Left ventricle myocardium inferior (tissue), 1 donor: ENCODE measurements at regions not wholly inside any gene's neighbourhood (a gene's known extent, or its start where the extent isn't known, plus 50 kb on each side); places are given as distances from the start of the nearest gene placed in this dataset.

Experiments
- DNase-seq: peaks from one replicate; pipeline ENCODE4 v3.0.0-alpha.2; 2020
- H3K27ac ChIP-seq: fragments of 200-600 bp; replicated peaks from 2 replicates; pipeline ENCODE4 v1.8.0; 2021
- H3K27me3 ChIP-seq: fragments of 200-600 bp; 2 replicates; pipeline ENCODE4 v1.8.0; 2021; ENCODE audit warnings: low read depth
- H3K36me3 ChIP-seq: fragments of 200-600 bp; 2 replicates; pipeline ENCODE4 v1.8.0; 2021
- H3K4me1 ChIP-seq: fragments of 200-600 bp; 2 replicates; pipeline ENCODE4 v1.8.0; 2021
- H3K4me3 ChIP-seq: fragments of 200-600 bp; 2 replicates; pipeline ENCODE4 v1.8.0; 2021; ENCODE audit warnings: mild to moderate bottlenecking, moderate library complexity
- H3K9me3 ChIP-seq: fragments of 200-600 bp; replicated peaks from 2 replicates; pipeline ENCODE4 v1.8.0; 2021
- intact Hi-C: fragments of 100-400 bp; cut with micrococcal nuclease; formaldehyde crosslinking; loops from one replicate; pipeline ENCODE4 v1.11.0; 2022
- TF ChIP-seq, protein P1 (sequence below): fragments of 200-600 bp; IDR thresholded peaks from 2 replicates; pipeline ENCODE4 v1.8.0; 2021; ENCODE audit warnings: antibody characterized with exemption, mild to moderate bottlenecking, borderline replicate concordance
- donor health status: DM: no; HTN: yes; CAD: no; lungs with severe emphysema.

DNA sequence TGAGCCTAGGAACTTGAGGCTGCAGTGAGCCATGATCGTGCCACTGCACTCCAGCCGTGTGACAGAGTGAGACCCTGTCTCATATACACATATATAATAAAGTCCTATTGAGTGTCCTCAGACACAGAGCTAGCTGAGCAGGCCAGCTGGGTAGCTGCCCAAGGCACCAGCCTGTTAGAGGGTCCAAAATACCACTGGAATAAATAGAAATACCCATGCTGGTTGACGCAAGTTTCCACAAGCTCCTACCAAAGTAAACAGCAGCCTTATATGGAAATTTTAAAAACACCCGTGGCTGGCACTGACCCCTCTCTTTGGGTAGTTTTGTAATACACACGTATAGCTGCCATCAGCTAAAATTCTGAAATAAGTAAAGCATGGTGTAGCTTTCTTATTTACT is 348.6 kb downstream of the BCOR start:
- intact Hi-C loops = no loop called here

DNA sequence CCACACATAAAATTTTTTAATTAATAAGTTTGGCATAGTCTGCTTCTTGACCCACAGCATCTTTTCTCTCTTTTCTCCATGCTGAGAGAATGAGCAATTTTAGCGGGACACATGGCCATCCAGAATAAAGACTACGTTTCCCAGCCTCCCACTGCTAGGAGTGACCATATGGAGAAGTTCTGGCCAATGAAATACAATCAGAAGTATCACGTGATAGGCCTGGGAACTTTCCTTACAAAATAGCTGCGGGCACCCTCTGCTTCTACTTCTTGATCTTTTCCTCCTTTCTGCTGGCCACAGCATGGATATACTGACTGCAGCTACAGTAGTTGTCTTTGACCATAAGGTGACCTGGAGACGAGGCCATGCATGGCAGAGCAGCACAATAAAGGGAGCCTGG is 348.0 kb downstream of the BCOR start:
- Histone ChIP-seq H3K36me3 (no peaks in the 10 kb centered on the region), H3K4me1 (peaks cover 14% of the 10 kb centered on the region), H3K27ac (no peak overlapping the region), H3K27me3 (no peaks in the 10 kb centered on the region), H3K4me3 (no peak overlapping the region), H3K9me3 (no peaks in the 10 kb centered on the region)
- TF ChIP-seq, protein P1, sequence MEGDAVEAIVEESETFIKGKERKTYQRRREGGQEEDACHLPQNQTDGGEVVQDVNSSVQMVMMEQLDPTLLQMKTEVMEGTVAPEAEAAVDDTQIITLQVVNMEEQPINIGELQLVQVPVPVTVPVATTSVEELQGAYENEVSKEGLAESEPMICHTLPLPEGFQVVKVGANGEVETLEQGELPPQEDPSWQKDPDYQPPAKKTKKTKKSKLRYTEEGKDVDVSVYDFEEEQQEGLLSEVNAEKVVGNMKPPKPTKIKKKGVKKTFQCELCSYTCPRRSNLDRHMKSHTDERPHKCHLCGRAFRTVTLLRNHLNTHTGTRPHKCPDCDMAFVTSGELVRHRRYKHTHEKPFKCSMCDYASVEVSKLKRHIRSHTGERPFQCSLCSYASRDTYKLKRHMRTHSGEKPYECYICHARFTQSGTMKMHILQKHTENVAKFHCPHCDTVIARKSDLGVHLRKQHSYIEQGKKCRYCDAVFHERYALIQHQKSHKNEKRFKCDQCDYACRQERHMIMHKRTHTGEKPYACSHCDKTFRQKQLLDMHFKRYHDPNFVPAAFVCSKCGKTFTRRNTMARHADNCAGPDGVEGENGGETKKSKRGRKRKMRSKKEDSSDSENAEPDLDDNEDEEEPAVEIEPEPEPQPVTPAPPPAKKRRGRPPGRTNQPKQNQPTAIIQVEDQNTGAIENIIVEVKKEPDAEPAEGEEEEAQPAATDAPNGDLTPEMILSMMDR = no peak
- no peak for DNase-seq
- intact Hi-C loops = no loop called here

More for the DNA sequence above, 348.6 kb downstream of the BCOR start:
- Histone ChIP-seq H3K27ac (no peak overlapping the region), H3K36me3 (no peaks in the 10 kb centered on the region), H3K27me3 (no peaks in the 10 kb centered on the region), H3K4me3 (no peak overlapping the region), H3K9me3 (no peaks in the 10 kb centered on the region), H3K4me1 (peaks cover 13% of the 10 kb centered on the region)
- no peak for DNase-seq
- TF ChIP-seq, protein P1 = no peak

DNA sequence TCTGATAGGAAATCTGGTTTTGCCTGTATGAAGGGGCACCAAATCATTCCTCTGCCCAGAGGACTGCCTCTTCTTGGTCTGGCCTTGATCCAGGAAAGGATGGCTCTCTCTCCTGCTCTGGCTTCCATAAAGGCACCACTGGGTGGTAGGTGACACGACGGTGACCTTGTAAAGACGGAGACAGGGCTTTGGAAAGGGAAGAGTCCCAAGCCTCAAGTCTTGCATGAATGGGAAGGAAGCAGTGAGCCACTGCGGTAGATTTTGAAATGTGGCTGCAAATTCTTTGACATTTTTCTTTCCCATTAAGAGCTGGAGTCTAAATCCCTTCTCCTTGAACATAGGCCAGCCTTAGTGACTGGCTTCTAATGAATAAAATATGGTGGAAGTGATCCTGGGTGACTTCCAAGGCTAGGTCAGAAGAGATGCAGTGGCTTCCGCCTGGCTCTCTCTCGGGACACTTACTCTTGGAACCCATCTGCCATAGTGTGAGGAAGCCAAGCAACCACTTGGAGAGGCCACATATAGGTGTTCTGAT is 347.4 kb downstream of the BCOR start:
- H3K9me3 ChIP-seq = no peaks in the 10 kb centered on the region
- no peak overlapping the region for H3K27ac ChIP-seq
- TF ChIP-seq, protein P1 = no peak
- intact Hi-C loops = no loop called here
- peaks cover 20% of the 10 kb centered on the region for H3K4me1 ChIP-seq
- H3K4me3 ChIP-seq = no peak overlapping the region
- H3K27me3 ChIP-seq = no peaks in the 10 kb centered on the region
- no peaks in the 10 kb centered on the region for H3K36me3 ChIP-seq
- DNase-seq = no peak

DNA sequence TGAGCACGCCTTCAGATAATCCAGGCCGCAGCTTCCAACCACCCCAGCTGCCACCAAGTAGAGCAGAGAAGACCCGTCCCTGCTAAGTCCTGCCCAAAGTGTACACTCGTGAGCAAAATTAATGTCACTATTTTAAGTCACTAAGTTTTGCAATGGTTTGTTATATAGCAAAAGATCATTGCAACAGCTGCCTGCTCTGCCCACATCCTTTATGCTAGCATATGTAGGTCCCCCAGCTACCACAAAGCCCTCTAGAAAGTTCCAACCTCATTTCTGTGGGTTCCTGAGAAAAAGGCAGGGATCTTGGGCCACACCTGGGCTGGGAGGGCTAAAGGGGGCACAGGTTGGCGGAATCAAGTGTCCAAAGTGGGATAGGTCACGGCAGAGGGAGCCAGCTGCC is 346.9 kb downstream of the BCOR start:
- TF ChIP-seq, protein P1 = no peak
- H3K4me1 ChIP-seq = peaks cover 23% of the 10 kb centered on the region
- intact Hi-C loops = no loop called here

DNA sequence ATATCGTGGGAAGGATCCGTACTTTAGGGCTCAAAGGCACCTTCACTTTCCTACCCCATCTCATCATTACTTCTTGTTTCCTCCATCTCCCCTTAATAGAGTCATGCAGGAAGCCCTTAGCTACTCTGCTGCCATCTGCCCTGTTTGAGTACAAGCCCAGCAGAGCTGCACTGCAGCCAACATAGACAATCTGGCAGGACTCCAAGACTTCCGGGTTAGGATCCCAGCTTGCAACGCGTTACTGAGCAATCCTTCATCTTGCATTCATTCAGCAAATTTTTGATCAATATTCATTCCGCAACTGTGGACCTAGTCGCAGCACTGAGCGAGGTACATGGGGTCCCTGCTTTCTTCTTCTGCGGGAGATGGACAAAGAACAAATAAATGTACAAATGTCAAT is 344.9 kb downstream of the BCOR start:
- no peak overlapping the region for H3K27ac ChIP-seq
- no peaks in the 10 kb centered on the region for H3K9me3 ChIP-seq
- H3K36me3 ChIP-seq = no peaks in the 10 kb centered on the region
- H3K4me3 ChIP-seq = no peak overlapping the region
- intact Hi-C loops = no loop called here
- TF ChIP-seq, protein P1 = no peak
- no peaks in the 10 kb centered on the region for H3K27me3 ChIP-seq
- no peak for DNase-seq
- peaks cover 27% of the 10 kb centered on the region for H3K4me1 ChIP-seq

More for the DNA sequence above, 346.9 kb downstream of the BCOR start:
- DNase-seq = no peak
- Histone ChIP-seq H3K27me3 (no peaks in the 10 kb centered on the region), H3K9me3 (no peaks in the 10 kb centered on the region), H3K36me3 (no peaks in the 10 kb centered on the region), H3K4me3 (no peak overlapping the region), H3K27ac (no peak overlapping the region)
